H1 (cell line): ENCODE measurements at regions not wholly inside any gene's neighbourhood (a gene's known extent, or its start where the extent isn't known, plus 50 kb on each side); places are given as distances from the start of the nearest gene placed in this dataset.

Experiments used
- CTCF ChIA-PET: fragments of 300-600 bp; sonication (Branson Sonifier 250); formaldehyde crosslinking; loops from one replicate; lab custom pipeline; 2021; ENCODE audit not compliant: partially characterized antibody; lab: Charles Lee
- POLR2A ChIA-PET: fragments of 300-600 bp; sonication (Branson Sonifier 250); formaldehyde crosslinking; loops from one replicate; lab custom pipeline; 2021; ENCODE audit warnings: inconsistent platforms; ENCODE audit not compliant: partially characterized antibody; lab: Charles Lee
- DNase-seq, 2 experiments: peaks; one replicate each; pipeline versions ENCODE4 v3.0.0 to v3.0.0-alpha.2; 2010 to 2022; ENCODE audit warnings: low spot score in 2 of 2, low read depth in 1 of 2, mixed read lengths in 1 of 2
- FAIRE-seq: peaks from 2 replicates; lab custom pipeline; 2011; peaks lifted over from hg19 to GRCh38; lab: Jason Lieb, UNC
- H2AFZ ChIP-seq: 2 replicates; pipeline ENCODE4 v1.8.1; 2012; ENCODE audit warnings: low read length, inconsistent platforms
- H2AK5ac ChIP-seq: 2 replicates; pipeline ENCODE4 v1.6.1; 2013; ENCODE audit warnings: low read depth, low read length
- H2BK120ac ChIP-seq: replicated peaks from 2 replicates; pipeline ENCODE3; 2013; ENCODE audit warnings: low read depth, low read length, inconsistent platforms
- H2BK12ac ChIP-seq: 2 replicates; pipeline ENCODE4 v1.6.1; 2013; ENCODE audit warnings: low read depth, low read length
- H2BK15ac ChIP-seq: 2 replicates; pipeline ENCODE4 v1.6.1; 2013; ENCODE audit warnings: low read length
- H2BK20ac ChIP-seq: 2 replicates; pipeline ENCODE4 v1.6.1; 2013; ENCODE audit warnings: low read length
- H2BK5ac ChIP-seq: 2 replicates; pipeline ENCODE4 v1.6.1; 2013; ENCODE audit warnings: low read depth, low read length
- H3K14ac ChIP-seq: 2 replicates; pipeline ENCODE4 v1.6.1; 2013; ENCODE audit warnings: inconsistent platforms; ENCODE audit not compliant: insufficient read length
- H3K18ac ChIP-seq: 2 replicates; pipeline ENCODE4 v1.6.1; 2013; ENCODE audit warnings: low read length; ENCODE audit errors: extremely low read depth
- H3K23ac ChIP-seq: 2 replicates; pipeline ENCODE4 v1.6.1; 2013; ENCODE audit warnings: inconsistent platforms; ENCODE audit not compliant: insufficient read length
- H3K23me2 ChIP-seq: 2 replicates; pipeline ENCODE4 v1.6.1; 2013; ENCODE audit warnings: low read depth, low read length
- H3K27ac ChIP-seq: 2 replicates; pipeline ENCODE4 v1.6.1; 2011; ENCODE audit warnings: low read depth, low read length, inconsistent platforms
- H3K27me3 ChIP-seq, 4 experiments: replicated peaks in 1 of 4; 1 replicate in 1 of 4; 2 replicates in 3 of 4; pipeline versions ENCODE4 v1.6.1 to v1.8.1; 2011 to 2013; ENCODE audit warnings: low read length in 3 of 4, mild to moderate bottlenecking in 3 of 4, inconsistent platforms in 2 of 4, mixed read lengths in 2 of 4, moderate library complexity in 1 of 4; ENCODE audit not compliant: control insufficient read depth in 3 of 4, insufficient read depth in 3 of 4; ENCODE audit errors: extremely low read depth in 1 of 4
- H3K36me3 ChIP-seq, 4 experiments: 2 replicates each; pipeline versions ENCODE4 v1.6.1 to v1.8.1; 2011 to 2013; ENCODE audit warnings: mild to moderate bottlenecking in 4 of 4, low read length in 3 of 4, moderate library complexity in 2 of 4, control low read depth in 1 of 4, inconsistent platforms in 1 of 4; ENCODE audit not compliant: insufficient read depth in 4 of 4, control insufficient read depth in 2 of 4
- H3K4ac ChIP-seq: replicated peaks from 2 replicates; pipeline ENCODE3; 2013; ENCODE audit warnings: low read length, low read depth, mixed read lengths, inconsistent platforms; ENCODE audit not compliant: insufficient read length
- H3K4me1 ChIP-seq, 4 experiments: replicated peaks in 1 of 4; 1 replicate in 1 of 4; 2 replicates in 3 of 4; pipeline versions ENCODE4 v1.6.1 to v1.8.1; 2011 to 2013; ENCODE audit warnings: low read length in 3 of 4, inconsistent platforms in 2 of 4, mixed read lengths in 1 of 4; ENCODE audit not compliant: insufficient read depth in 4 of 4, control insufficient read depth in 3 of 4
- H3K4me2 ChIP-seq, 2 experiments: 2 replicates each; pipeline versions ENCODE4 v1.6.1 to v1.8.1; 2011 to 2013; ENCODE audit warnings: low read depth in 2 of 2, low read length in 2 of 2, control low read depth in 1 of 2, inconsistent platforms in 1 of 2, mild to moderate bottlenecking in 1 of 2; ENCODE audit not compliant: insufficient read depth in 1 of 2
- H3K4me3 ChIP-seq, 4 experiments: fragments of 200-600, 300-600 bp in 1 of 4; sonication (generic), shearing (Covaris generic), sonication (Bioruptor Twin) in 1 of 4; 2 replicates each; pipeline versions ENCODE4 v1.5.1 to v1.8.1; 2011 to 2016; ENCODE audit warnings: low read length in 4 of 4, low read depth in 3 of 4, control low read depth in 2 of 4, inconsistent platforms in 2 of 4, mild to moderate bottlenecking in 2 of 4, mixed read lengths in 1 of 4, moderate library complexity in 1 of 4; ENCODE audit not compliant: insufficient read depth in 2 of 4; ENCODE audit errors: extremely low read depth in 1 of 4
- H3K56ac ChIP-seq: replicated peaks from 2 replicates; pipeline ENCODE3; 2013; ENCODE audit warnings: low read depth, mild to moderate bottlenecking, mixed read lengths, low read length, inconsistent platforms; ENCODE audit not compliant: insufficient read length
- H3K79me1 ChIP-seq: 2 replicates; pipeline ENCODE4 v1.6.1; 2013; ENCODE audit warnings: low read depth, low read length, control low read depth
- H3K79me2 ChIP-seq, 2 experiments: 2 replicates each; pipeline versions ENCODE4 v1.6.1 to v1.8.1; 2012 to 2013; ENCODE audit warnings: low read length in 2 of 2, mild to moderate bottlenecking in 2 of 2, inconsistent platforms in 1 of 2; ENCODE audit not compliant: insufficient read depth in 2 of 2, control insufficient read depth in 1 of 2
- H3K9ac ChIP-seq, 4 experiments: replicated peaks in 1 of 4; 1 replicate in 1 of 4; 2 replicates in 3 of 4; pipeline versions ENCODE4 v1.6.1 to v1.8.1; 2011 to 2013; ENCODE audit warnings: low read depth in 3 of 4, low read length in 3 of 4, control low read depth in 2 of 4, mild to moderate bottlenecking in 2 of 4, moderate library complexity in 2 of 4, inconsistent platforms in 1 of 4; ENCODE audit errors: extremely low read depth in 1 of 4
- H3K9me3 ChIP-seq, 2 experiments: 2 replicates each; pipeline versions ENCODE4 v1.6.1 to v1.8.1; 2012 to 2013; ENCODE audit warnings: mild to moderate bottlenecking in 2 of 2, moderate library complexity in 2 of 2, control low read depth in 1 of 2, inconsistent platforms in 1 of 2, low read depth in 1 of 2, low read length in 1 of 2, mixed read lengths in 1 of 2; ENCODE audit not compliant: insufficient read depth in 2 of 2
- H4K20me1 ChIP-seq, 2 experiments: replicated peaks in 1 of 2; 2 replicates each; pipeline versions ENCODE3 to v1.8.1; 2011 to 2013; ENCODE audit warnings: inconsistent platforms in 2 of 2, low read length in 2 of 2, mild to moderate bottlenecking in 1 of 2; ENCODE audit not compliant: insufficient read depth in 2 of 2, control insufficient read depth in 1 of 2
- H4K5ac ChIP-seq: 2 replicates; pipeline ENCODE4 v1.6.1; 2013; ENCODE audit warnings: low read length, low read depth, mixed read lengths, inconsistent platforms; ENCODE audit not compliant: insufficient read length
- H4K8ac ChIP-seq: 2 replicates; pipeline ENCODE4 v1.8.0; 2013; ENCODE audit warnings: mild to moderate bottlenecking, moderate library complexity, low read length, inconsistent platforms; ENCODE audit not compliant: insufficient read depth; ENCODE audit errors: extremely low read depth
- H4K91ac ChIP-seq: replicated peaks from 2 replicates; pipeline ENCODE3; 2013; ENCODE audit warnings: low read length, mixed read lengths, inconsistent platforms; ENCODE audit not compliant: insufficient read length
- BACH1 ChIP-seq: IDR thresholded peaks from 2 replicates; pipeline ENCODE4 v1.6.1; 2012; ENCODE audit warnings: low read length, improper control_type of control experiment
- CEBPB ChIP-seq: IDR thresholded peaks from 2 replicates; pipeline ENCODE4 v1.6.1; 2012; ENCODE audit warnings: low read depth, low read length
- EGR1 ChIP-seq: IDR thresholded peaks from 2 replicates; pipeline ENCODE4 v1.6.1; 2011; ENCODE audit warnings: low read depth, low read length, borderline replicate concordance
- EP300 ChIP-seq, 2 experiments: IDR thresholded peaks; 1 replicate in 1 of 2; 2 replicates in 1 of 2; pipeline ENCODE4 v1.6.1; 2011 to 2012; ENCODE audit warnings: low read depth in 2 of 2, low read length in 2 of 2, mild to moderate bottlenecking in 2 of 2, borderline replicate concordance in 1 of 2, inconsistent platforms in 1 of 2, moderate library complexity in 1 of 2
- MAFK ChIP-seq: IDR thresholded peaks from 2 replicates; pipeline ENCODE4 v1.6.1; 2012; ENCODE audit warnings: low read depth, mild to moderate bottlenecking, improper control_type of control experiment, low read length
- NANOG ChIP-seq: IDR thresholded peaks from 2 replicates; pipeline ENCODE4 v1.6.1; 2011; ENCODE audit warnings: low read length, low read depth, mild to moderate bottlenecking, inconsistent platforms; ENCODE audit not compliant: insufficient read depth, poor library complexity, severe bottlenecking
- SP1 ChIP-seq: IDR thresholded peaks from 2 replicates; pipeline ENCODE4 v1.6.1; 2011; ENCODE audit warnings: low read depth, low read length
- SP2 ChIP-seq: IDR thresholded peaks from 2 replicates; pipeline ENCODE4 v1.6.1; 2012; ENCODE audit warnings: mild to moderate bottlenecking, low read length, inconsistent platforms
- SUZ12 ChIP-seq: fragments of 200-600 bp; sonication (generic); IDR thresholded peaks from 2 replicates; pipeline ENCODE4 v1.6.1; 2012; ENCODE audit warnings: mild to moderate bottlenecking, inconsistent platforms, low read length, moderate library complexity, mixed read lengths
- TEAD4 ChIP-seq: IDR thresholded peaks from 2 replicates; pipeline ENCODE4 v1.6.1; 2012; ENCODE audit warnings: low read depth, low read length, inconsistent platforms, mixed read lengths
- ZNF274 ChIP-seq: IDR thresholded peaks from 2 replicates; pipeline ENCODE4 v1.7.0; 2012; ENCODE audit warnings: low read length, borderline replicate concordance; ENCODE audit errors: extremely low read depth
- WGBS, 2 experiments: shearing (Covaris generic) in 1 of 2; methylation state at CpG; one replicate each; pipeline versions ENCODE4 v1.1.6 to v1.1.7; 2013 to 2015; ENCODE audit warnings: low lambda C conversion rate in 2 of 2, mixed read lengths in 2 of 2, inconsistent platforms in 1 of 2, low coverage in 1 of 2, missing lambda C conversion rate in 1 of 2; ENCODE audit not compliant: insufficient replicate concordance in 2 of 2, insufficient coverage in 1 of 2, insufficient read length in 1 of 2; ENCODE audit errors: extremely low coverage in 1 of 2, missing lambda C conversion rate in 1 of 2; 5-methylcytosine and 5-hydroxymethylcytosine counted together
- TF ChIP-seq, protein P1 (sequence below), 3 experiments: IDR thresholded peaks; 1 replicate in 2 of 3; 2 replicates in 1 of 3; pipeline versions ENCODE4 v1.5.1 to v1.6.1; 2011; ENCODE audit warnings: low read length in 3 of 3, mild to moderate bottlenecking in 3 of 3, inconsistent platforms in 2 of 3, low read depth in 1 of 3, moderate library complexity in 1 of 3; ENCODE audit not compliant: insufficient read depth in 1 of 3; ENCODE audit errors: control extremely low read depth in 1 of 3

DNA sequence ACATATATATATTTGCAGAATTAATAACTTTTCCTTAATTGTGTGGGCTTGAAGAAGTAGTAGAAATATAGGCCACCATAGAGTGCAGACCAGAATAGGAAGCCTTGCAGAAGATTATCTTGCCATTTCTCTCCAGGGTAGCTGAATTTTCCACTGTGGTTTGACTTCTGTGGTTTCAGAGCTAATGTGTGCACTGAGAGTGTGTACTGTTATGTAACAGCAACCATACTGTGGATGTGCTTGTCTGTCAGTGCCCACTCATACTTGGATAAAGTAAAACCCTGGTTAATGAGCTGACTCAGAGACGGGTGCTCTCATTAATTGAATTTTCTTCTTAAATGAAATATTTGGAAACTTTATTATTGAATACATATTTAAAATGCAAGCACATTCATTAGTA lies 57.2 kb downstream of the CEP43 start:
- FAIRE-seq (no peak), DNase-seq (no peak)
- H2BK12ac ChIP-seq = no peak overlapping the region
- no peak overlapping the region for H3K23ac ChIP-seq
- POLR2A ChIA-PET = no interaction called here
- no peak overlapping the region for H2AK5ac ChIP-seq
- H4K91ac ChIP-seq = no peak overlapping the region
- H3K79me1 ChIP-seq = no peaks in the 10 kb centered on the region
- no peak overlapping the region for H4K5ac ChIP-seq
- H2AFZ ChIP-seq = no peak overlapping the region
- CTCF ChIA-PET = interaction anchor here (1.1 to 1.7 kb wide), 5 partner anchors 8 to 269 kb away, joined by 3 to 10 read pairs (median 3); no protein-coding TSS in a partner anchor
- H2BK5ac ChIP-seq = no peak overlapping the region
- no peaks in the 10 kb centered on the region for H3K4me1 ChIP-seq
- WGBS, 2 experiments = 93% methylated on average over 1 of the region's 1 CpG; no CpG with 5 or more reads in 1 of the 2 experiments
- no peaks in the 10 kb centered on the region for H4K20me1 ChIP-seq
- H2BK120ac ChIP-seq = no peak overlapping the region
- H3K36me3 ChIP-seq = no peaks in the 10 kb centered on the region; a peak in 1 of 8 replicates
- H3K56ac ChIP-seq = no peak overlapping the region
- no peak overlapping the region for H2BK20ac ChIP-seq
- no peak overlapping the region for H3K27ac ChIP-seq
- no peaks in the 10 kb centered on the region for H3K79me2 ChIP-seq
- H3K14ac ChIP-seq = no peak overlapping the region
- H4K8ac ChIP-seq = no peak overlapping the region
- no peak overlapping the region for H2BK15ac ChIP-seq
- H3K4ac ChIP-seq = no peak overlapping the region
- no peak overlapping the region for H3K18ac ChIP-seq
- no peaks in the 10 kb centered on the region; a peak in 1 of 4 replicates for H3K9me3 ChIP-seq
- H3K4me2 ChIP-seq = no peak overlapping the region
- no peaks in the 10 kb centered on the region for H3K27me3 ChIP-seq
- H3K23me2 ChIP-seq = no peaks in the 10 kb centered on the region
- no peak overlapping the region for H3K4me3 ChIP-seq
- H3K9ac ChIP-seq = no peak overlapping the region
- no peak for TF ChIP-seq SP1
- TF ChIP-seq BACH1 = no peak
- TF ChIP-seq SUZ12 = no peak
- TF ChIP-seq, protein P1, sequence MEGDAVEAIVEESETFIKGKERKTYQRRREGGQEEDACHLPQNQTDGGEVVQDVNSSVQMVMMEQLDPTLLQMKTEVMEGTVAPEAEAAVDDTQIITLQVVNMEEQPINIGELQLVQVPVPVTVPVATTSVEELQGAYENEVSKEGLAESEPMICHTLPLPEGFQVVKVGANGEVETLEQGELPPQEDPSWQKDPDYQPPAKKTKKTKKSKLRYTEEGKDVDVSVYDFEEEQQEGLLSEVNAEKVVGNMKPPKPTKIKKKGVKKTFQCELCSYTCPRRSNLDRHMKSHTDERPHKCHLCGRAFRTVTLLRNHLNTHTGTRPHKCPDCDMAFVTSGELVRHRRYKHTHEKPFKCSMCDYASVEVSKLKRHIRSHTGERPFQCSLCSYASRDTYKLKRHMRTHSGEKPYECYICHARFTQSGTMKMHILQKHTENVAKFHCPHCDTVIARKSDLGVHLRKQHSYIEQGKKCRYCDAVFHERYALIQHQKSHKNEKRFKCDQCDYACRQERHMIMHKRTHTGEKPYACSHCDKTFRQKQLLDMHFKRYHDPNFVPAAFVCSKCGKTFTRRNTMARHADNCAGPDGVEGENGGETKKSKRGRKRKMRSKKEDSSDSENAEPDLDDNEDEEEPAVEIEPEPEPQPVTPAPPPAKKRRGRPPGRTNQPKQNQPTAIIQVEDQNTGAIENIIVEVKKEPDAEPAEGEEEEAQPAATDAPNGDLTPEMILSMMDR (IDR thresholded peaks at IDR 0.05; ENCODE audit: control extremely low read depth in 1 of 3, insufficient read depth in 1 of 3, low read depth in 1 of 3, low read length in 3 of 3) = no peak
- TF ChIP-seq SP2 = no peak
- TF ChIP-seq ZNF274 = no peak
- no peak for TF ChIP-seq EP300 (IDR thresholded peaks at IDR 0.05; ENCODE audit: borderline replicate concordance in 1 of 2, low read depth in 2 of 2, low read length in 2 of 2)
- TF ChIP-seq CEBPB = no peak
- TF ChIP-seq MAFK = no peak
- no peak for TF ChIP-seq NANOG
- TF ChIP-seq EGR1 = no peak
- TF ChIP-seq TEAD4 = no peak
